Heart right ventricle (tissue), 16 donors: ENCODE measurements at regions not wholly inside any gene's neighbourhood (a gene's known extent, or its start where the extent isn't known, plus 50 kb on each side); places are given as distances from the start of the nearest gene placed in this dataset.

Experiments used
- ATAC-seq, 8 donors: fragments of 200-7000 bp; cut with Tn5 transposase; one replicate each; pipeline ENCODE4 v1.9.1; 2020; ENCODE audit warnings: mild to moderate bottlenecking in 8 of 8, moderate library complexity in 8 of 8, moderate number of reproducible peaks in 1 of 8
- DNase-seq, 2 donors: peaks; one replicate each; pipeline ENCODE4 v3.0.0-alpha.2; 2020
- H3K27ac ChIP-seq, 10 donors: fragments of 200-600 bp; sonication (generic) in 2 of 10; one replicate each; pipeline versions ENCODE4 v1.5.0 to v1.8.0; 2020 to 2022; ENCODE audit warnings: mild to moderate bottlenecking in 3 of 10
- H3K27me3 ChIP-seq, 7 donors: fragments of 200-600 bp; one replicate each; pipeline ENCODE4 v1.8.0; 2021 to 2022; ENCODE audit warnings: mild to moderate bottlenecking in 2 of 7
- H3K36me3 ChIP-seq, 9 donors: fragments of 200-600 bp; sonication (generic) in 1 of 9; one replicate each; pipeline versions ENCODE4 v1.5.0 to v1.8.0; 2020 to 2022; ENCODE audit warnings: mild to moderate bottlenecking in 2 of 9
- H3K4me1 ChIP-seq, 9 donors: fragments of 200-600 bp; sonication (generic) in 1 of 9; one replicate each; pipeline versions ENCODE4 v1.5.0 to v1.8.0; 2020 to 2022; ENCODE audit warnings: mild to moderate bottlenecking in 4 of 9
- H3K4me3 ChIP-seq, 10 donors: fragments of 200-600 bp; sonication (generic) in 2 of 10; one replicate each; pipeline versions ENCODE4 v1.5.0 to v1.8.0; 2020 to 2022; ENCODE audit warnings: mild to moderate bottlenecking in 7 of 10, moderate library complexity in 2 of 10
- H3K9me3 ChIP-seq, 11 donors: fragments of 200-600 bp in 10 of 11; sonication (generic) in 2 of 11; one replicate each; pipeline versions ENCODE4 v1.5.0 to v1.8.0; 2013 to 2022; ENCODE audit warnings: mild to moderate bottlenecking in 2 of 11, control low read depth in 1 of 11, moderate library complexity in 1 of 11
- WGBS, 2 donors: extraction: QIAGEN DNeasy Blood & Tissue Kit; methylation state at CpG; one replicate each; pipeline ENCODE4 v1.1.7; 2013; ENCODE audit warnings: inconsistent platforms in 1 of 2; 5-methylcytosine and 5-hydroxymethylcytosine counted together
- intact Hi-C, 10 donors: fragments of 100-400 bp; cut with DNase I; formaldehyde crosslinking; loops; one replicate each; pipeline versions ENCODE4 v1.11.1 to v1.14.2; 2022
- TF ChIP-seq, protein P1 (sequence below), 9 donors: fragments of 200-600 bp; sonication (generic) in 2 of 9; IDR thresholded peaks; one replicate each; pipeline versions ENCODE4 v1.5.0 to v1.8.0; 2021 to 2022; ENCODE audit warnings: antibody characterized with exemption in 9 of 9, mild to moderate bottlenecking in 5 of 9, moderate library complexity in 1 of 9
- donor health status: Arrhythmogenic right ventricular cardiomyopathy.
- donor health status: ischemic (EF 13 %, LVEDD 7.1; RV severe dilation, severe dysfunction).
- donor health status: healthy with polysubstance abuse.
- donor health status: DM: no; HTN: yes; CAD: no.
- donor health status: DM: no; HTN: no; CAD: no.
- donor health status: ischemic (EF 25% LVEDD 6.9; RV normal size, moderate dysfunction).
- donor health status: ischemic (EF 25% LVEDD 5.7; RV mildly dilated, moderate dysfunction).
- donor health status: healthy.
- donor health status: DM: yes; HTN: yes; CAD: no.
- donor health status: Ischemic cardiomyopathy.
- donor health status: ischemic (EF 35%, LVEDD 5.7; RV mildly dilated, moderate dysfunction).
- donor health status: nonischemic (EF 11% LVEDD 7.7; RV severe dilation, severe dysfunction).
- donor health status: DM: yes; HTN: yes; CAD: no.
- donor health status: PGD.
- donor health status: ischemic (EF 29% LVEDD 5.4; RV normal size, mild dysfunction).
- donor health status: nonischemic (EF 23%, LVEDD 6.1; RV moderate dilation, normal function).

DNA sequence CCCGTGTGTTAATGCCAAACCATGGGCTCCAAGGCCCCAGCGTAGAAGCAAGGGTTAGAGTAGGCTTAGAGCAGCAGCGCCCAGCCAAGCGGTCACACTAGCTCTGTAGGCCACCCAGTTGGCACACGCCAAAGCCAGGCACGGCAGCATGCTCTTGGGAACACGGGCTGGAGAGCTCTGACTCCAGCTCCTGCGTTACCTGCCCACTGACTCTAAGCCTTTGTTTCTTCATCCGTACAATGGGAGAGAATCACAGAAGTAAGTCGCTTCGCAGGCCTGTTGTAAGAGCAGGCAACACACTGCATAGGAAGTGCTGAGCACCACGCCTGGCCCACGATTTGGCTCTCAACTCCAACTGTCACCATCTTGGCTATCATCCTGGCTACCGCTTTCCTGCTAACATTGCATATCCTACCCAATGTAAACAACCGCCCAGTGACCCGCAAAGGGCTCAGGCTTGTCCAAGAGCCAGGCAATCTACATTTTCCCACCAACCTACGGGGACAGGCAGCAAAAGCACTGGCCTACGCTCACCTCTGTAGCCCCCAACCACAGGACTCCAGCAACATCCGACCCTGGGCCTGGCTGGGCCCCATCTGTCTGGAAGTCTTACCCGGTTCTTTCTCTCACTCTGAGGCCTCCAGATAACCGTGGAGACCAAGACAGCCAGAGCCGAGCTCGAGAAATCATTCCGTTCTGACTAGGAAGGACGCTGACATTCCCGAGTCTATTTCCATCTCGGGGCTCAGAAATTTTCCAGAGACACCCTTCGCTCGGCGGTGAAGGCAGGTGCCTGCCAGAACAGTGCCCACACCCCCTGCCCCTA is 91.5 kb upstream of the ZNF507 start:
- peaks cover 0 to 52% (median 28%) of the 10 kb centered on the region in 7 donors for H3K27me3 ChIP-seq
- intact Hi-C loops, result no loop called here
- TF ChIP-seq, protein P1, sequence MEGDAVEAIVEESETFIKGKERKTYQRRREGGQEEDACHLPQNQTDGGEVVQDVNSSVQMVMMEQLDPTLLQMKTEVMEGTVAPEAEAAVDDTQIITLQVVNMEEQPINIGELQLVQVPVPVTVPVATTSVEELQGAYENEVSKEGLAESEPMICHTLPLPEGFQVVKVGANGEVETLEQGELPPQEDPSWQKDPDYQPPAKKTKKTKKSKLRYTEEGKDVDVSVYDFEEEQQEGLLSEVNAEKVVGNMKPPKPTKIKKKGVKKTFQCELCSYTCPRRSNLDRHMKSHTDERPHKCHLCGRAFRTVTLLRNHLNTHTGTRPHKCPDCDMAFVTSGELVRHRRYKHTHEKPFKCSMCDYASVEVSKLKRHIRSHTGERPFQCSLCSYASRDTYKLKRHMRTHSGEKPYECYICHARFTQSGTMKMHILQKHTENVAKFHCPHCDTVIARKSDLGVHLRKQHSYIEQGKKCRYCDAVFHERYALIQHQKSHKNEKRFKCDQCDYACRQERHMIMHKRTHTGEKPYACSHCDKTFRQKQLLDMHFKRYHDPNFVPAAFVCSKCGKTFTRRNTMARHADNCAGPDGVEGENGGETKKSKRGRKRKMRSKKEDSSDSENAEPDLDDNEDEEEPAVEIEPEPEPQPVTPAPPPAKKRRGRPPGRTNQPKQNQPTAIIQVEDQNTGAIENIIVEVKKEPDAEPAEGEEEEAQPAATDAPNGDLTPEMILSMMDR (IDR thresholded peaks at IDR 0.05), result no peak
- no peaks in the 10 kb centered on the region for H3K9me3 ChIP-seq
- no peak overlapping the region for H3K4me3 ChIP-seq
- 77 to 78% methylated on average over 30 of the region's 30 CpGs for WGBS, 2 donors
- DNase-seq (no peak), ATAC-seq (no peak)
- no peaks in the 10 kb centered on the region for H3K36me3 ChIP-seq
- H3K4me1 ChIP-seq, result no peaks in the 10 kb centered on the region
- no peak overlapping the region for H3K27ac ChIP-seq

DNA sequence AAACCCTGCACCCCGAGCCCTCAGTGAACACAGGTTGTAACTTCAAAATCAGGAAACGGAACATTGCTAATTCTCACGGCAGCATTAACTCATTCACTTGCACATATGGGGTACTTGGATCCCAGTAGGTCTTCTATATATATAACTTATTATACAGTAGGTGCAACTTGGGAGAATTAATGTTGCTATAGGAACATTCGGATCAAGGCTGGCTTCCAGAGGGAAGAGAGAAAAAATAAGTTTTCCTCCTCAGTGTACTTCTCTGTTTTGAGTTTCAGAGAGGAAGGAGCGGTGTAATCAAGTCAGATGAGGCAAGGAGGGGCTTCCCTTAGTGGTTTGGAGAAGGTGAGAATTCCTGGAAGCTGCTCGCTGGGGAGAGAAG is 90.9 kb upstream of the ZNF507 start:
- intact Hi-C loops, result no loop called here
- ATAC-seq (no peak), DNase-seq (no peak)
- TF ChIP-seq, protein P1 (IDR thresholded peaks at IDR 0.05), result no peak
- Histone ChIP-seq H3K4me3 (no peak overlapping the region), H3K27me3 (peaks cover 0 to 53% (median 28%) of the 10 kb centered on the region in 7 donors), H3K9me3 (peaks cover 0 to 4% (median 0%) of the 10 kb centered on the region in 11 donors), H3K27ac (no peak overlapping the region), H3K4me1 (no peaks in the 10 kb centered on the region), H3K36me3 (no peaks in the 10 kb centered on the region)
- 65 to 67% methylated on average over 6 of the region's 6 CpGs for WGBS, 2 donors

DNA sequence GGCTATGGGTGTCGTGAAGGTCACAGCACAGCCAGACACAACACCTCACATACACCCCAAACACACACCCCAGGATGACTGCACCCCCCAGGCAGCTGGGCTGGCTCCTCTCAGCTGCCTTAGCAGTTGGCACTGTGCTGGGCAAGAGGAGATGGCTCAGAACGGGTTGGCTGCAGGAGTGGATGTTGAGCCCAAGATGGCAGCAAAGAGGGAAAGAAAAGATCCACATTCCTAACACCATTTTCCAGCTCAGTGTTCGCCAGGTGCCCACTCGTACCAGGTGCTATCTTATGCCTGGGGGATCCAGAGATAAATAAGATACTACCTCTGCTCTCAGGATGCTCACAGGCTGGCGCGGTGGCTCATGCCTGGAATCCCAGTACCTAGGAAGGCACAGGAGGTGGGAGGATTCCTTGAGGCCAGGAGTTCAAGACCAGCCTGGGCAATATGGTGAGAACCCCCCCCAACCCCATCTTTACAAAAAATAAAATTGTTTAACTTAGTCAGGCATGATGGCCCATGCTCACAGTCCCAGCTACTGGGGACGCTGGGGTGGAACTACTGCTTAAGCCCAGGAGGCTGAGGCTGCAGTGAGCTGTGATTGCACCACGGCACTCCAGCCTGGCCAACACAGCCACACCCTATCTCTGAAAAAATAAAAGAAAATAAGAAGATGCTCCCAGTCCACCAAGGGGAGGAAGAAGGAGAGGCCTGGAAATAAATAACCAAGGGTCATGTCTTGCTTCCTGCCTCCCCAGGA is 89.7 kb upstream of the ZNF507 start:
- Histone ChIP-seq H3K27me3 (peaks cover 0 to 53% (median 32%) of the 10 kb centered on the region in 7 donors), H3K27ac (no peak overlapping the region), H3K4me3 (no peak overlapping the region), H3K36me3 (no peaks in the 10 kb centered on the region), H3K9me3 (peaks cover 0 to 14% (median 0%) of the 10 kb centered on the region in 11 donors), H3K4me1 (no peaks in the 10 kb centered on the region)
- DNase-seq, result no peak
- WGBS, 2 donors, result 75 to 77% methylated on average over 8 of the region's 8 CpGs
- intact Hi-C loops, result no loop called here
- TF ChIP-seq, protein P1 (IDR thresholded peaks at IDR 0.05), result no peak
- ATAC-seq, result no peak

DNA sequence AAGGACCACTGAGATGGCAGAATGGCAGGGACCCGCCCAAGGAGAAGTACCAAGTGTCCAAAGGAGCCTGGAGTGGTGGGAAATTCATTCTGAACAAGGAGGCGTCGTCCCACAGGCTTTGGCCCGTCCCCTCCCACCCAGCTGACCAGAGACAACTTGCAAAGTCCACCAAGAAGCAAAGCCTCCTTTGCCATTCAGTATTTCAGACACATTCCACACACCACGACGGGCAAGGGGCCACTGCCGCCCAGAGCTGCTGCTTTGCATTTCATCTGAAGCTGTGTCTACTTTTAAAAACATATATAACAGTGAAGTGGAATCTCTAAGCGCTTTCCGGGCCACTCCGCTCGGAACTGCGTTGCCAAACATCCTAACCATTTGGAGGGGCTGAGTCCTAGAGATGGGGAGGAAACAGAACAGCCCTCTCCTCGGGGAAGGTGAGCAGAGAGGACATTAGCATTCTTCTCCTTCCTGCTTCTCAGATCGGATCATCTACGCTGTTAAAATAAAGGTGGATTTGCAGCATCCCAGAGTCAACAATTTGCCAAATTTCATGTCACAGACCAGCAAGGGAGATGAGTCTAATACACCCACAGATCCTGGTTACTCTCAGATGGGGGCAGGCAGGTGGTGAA is 89.0 kb upstream of the ZNF507 start:
- H3K9me3 ChIP-seq, result peaks cover 0 to 14% (median 0%) of the 10 kb centered on the region in 11 donors
- H3K4me1 ChIP-seq, result no peaks in the 10 kb centered on the region
- no peaks in the 10 kb centered on the region for H3K36me3 ChIP-seq
- peaks cover 0 to 53% (median 32%) of the 10 kb centered on the region in 7 donors for H3K27me3 ChIP-seq
- H3K4me3 ChIP-seq, result no peak overlapping the region
- H3K27ac ChIP-seq, result no peak overlapping the region
- TF ChIP-seq, protein P1 (IDR thresholded peaks at IDR 0.05), result no peak
- DNase-seq (no peak), ATAC-seq (no peak)
- 78 to 79% methylated on average over 15 of the region's 15 CpGs for WGBS, 2 donors
- intact Hi-C loops, result no loop called here
